Stimulated activated CD4-positive, alpha-beta T cell treated with anti-CD3 and anti-CD28 coated beads, Interleukin-12 subunit alpha, Interleukin-12 subunit beta, amount 100 ng/mL, for 48 hours (primary cell): ENCODE measurements at regions not wholly inside any gene's neighbourhood (a gene's known extent, or its start where the extent isn't known, plus 50 kb on each side); places are given as distances from the start of the nearest gene placed in this dataset.
"Not testable (repeated sequence)": the region's sequence is repeated elsewhere in the genome, so short reads cannot be mapped to it uniquely, and the experiment has no call there.

ENCODE experiments used
- DNase-seq, 3 donors: peaks; one replicate each; pipeline ENCODE4 v3.0.0-alpha.2; 2020; ENCODE audit warnings: low read depth in 2 of 3, low spot score in 1 of 3

DNA sequence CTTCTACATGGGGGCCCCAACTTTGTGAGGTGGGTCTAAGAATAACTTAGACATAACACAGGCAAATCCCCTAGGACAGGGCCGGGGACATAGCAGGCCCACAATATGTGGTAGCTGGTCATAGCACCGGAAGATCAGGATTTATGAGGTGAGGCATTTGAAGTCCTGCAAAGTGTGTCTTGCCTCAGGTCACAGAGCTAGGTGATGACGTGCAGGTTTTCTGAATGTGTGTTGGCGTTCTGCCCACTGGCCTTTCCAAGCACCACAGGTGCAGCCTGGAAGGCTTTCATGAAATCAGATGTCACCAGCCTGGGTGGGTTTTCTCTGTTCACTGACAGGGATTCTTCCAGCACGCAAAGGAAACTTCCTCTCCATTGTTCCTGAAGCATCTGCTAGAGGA is 119.1 kb downstream of the LRATD1 start:
- no peak for DNase-seq

DNA sequence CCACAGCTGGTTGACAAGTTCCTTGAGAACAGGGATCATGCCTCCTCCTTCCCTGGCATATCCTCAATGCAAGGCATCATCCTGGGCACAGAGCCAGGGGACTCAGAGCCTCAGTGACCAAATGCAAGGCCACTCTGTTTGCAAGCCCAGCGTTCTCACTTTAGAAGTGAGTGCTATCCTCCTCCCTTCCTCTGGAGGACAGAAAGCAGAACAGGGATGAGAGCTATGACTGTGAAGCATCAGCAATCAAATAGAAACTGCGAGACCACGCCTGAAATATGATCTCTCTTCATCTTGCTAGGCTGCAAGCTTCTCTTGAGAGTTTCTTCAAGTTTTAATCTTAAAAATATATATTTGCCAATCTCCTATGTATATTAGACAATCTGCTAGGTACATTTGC is 119.8 kb downstream of the LRATD1 start:
- no peak for DNase-seq

DNA sequence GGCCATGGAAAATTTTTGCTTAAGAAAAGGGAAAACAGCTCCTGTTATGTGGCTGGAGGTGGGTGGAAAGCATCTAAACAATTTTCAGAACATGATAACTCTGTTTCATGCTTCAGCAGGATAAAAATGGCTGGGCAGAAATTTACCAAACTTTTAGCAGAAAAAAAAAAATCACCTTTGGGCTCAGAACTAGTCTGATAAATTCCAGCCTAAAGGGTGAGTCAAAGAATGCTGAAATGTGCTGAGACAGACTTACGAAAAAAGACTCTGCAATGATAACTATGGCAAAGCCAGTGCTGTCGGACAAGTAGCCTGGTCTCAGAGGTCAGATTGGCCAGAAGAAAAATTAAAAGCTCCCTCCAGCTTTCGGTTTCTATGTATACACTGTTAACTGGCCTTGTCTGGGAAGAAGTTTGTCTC is 123.6 kb downstream of the LRATD1 start:
- no peak for DNase-seq

DNA sequence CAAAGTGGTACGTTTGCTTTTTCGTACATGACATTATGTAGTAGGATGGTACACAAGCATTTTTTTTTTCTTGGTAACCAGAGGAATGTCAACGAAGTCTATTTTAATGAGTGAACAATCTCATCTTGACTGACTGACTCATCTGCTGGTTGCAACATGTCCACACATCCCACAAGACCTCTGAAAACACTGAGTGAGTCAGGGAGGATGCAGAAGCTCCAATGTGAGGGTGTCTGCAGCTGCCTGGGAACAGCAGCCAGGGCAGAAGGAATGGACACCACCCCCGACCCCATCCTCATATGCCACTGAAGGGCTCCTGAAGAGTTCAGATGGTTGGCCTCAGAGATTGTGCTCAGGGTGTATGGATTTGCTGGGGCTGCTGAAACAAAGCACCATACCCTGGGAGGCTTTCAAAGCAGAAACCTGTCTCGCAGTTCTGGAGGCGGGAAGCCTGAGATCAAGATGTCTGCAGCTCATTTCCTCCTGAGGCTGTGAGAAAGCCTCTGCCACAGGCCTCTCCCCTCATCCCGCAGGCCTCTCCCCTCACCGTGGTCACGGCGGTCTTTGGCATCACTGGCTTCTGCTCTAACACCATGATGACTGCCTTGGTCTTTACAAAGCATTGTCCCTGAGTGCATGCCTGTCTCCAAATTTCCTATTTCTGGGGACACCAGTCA is 124.6 kb downstream of the LRATD1 start:
- DNase-seq: no peak

DNA sequence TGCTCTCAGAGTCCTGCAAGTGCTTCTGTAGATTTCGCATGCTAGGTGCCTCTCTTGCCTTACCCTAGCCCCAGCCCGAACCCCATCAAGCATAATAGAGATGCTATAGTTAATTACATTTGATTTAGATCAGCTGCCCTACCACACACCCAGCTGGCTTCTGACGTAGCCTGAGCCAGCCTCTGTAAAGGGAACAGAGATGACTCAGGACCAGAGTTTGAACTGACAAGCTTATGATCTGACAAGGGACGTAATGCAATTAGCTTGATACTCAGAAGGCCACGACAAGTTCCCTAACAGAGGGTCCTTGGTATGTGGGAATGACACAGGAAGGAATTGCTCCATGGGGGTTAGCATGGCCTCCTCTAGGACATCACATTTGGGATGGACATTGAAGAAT is 126.6 kb downstream of the LRATD1 start:
- DNase-seq: no peak

DNA sequence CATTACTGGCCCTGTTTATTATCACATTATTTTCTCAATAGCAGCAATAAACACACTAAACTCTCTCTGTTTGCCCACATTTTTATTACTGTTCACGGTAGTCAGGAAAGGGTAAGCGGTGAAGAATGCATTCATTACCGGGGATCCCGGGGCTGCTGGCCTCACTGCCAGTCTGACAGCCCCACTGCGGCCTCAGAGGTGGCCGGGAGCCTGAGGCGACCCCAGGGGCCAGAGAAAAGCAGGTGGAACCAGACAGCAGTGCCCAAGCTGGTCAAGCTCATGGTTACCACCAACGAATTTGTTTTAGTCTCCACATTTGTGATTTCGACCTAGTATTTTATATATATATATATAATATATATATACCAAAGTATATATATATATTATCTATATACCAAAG is 127.7 kb downstream of the LRATD1 start:
- no peak for DNase-seq

DNA sequence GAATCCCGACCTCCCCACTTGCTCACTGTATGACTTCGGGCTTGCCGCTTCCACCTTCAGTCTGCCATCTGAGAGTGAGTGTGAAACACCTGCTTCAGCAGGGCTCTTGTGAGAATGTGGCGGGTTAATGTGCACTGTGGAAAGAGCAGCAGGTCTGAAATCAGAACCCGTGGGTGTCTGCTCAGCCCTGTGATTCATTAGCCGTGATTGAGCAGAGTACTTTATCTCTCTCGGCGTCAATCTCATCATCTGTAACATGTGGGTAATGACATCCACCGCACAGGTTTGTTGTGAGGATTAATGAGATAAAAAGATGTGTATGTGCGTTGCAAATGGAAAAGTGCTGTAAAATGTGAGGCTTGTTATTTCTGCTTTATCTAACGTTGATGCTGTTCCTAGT is 128.6 kb downstream of the LRATD1 start:
- no peak for DNase-seq

DNA sequence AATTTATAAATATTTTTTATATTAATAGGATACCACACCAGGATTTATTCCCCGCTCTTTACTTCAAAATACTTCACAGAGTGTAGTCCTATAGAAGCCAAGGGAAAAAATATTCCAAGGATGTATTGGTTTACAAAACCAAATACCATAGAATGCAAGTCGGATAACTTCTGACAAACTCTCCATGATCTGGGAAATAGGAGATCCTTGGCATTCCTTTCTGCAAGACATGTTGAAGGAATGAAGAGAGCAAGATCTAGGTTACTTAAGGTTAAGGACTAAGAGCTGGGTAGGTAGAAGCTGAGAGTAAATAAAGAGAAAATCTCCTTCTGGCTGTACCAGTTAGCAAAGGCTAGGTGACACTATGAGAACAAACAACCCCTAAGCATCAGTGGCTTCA is 141.2 kb downstream of the LRATD1 start:
- no peak for DNase-seq

DNA sequence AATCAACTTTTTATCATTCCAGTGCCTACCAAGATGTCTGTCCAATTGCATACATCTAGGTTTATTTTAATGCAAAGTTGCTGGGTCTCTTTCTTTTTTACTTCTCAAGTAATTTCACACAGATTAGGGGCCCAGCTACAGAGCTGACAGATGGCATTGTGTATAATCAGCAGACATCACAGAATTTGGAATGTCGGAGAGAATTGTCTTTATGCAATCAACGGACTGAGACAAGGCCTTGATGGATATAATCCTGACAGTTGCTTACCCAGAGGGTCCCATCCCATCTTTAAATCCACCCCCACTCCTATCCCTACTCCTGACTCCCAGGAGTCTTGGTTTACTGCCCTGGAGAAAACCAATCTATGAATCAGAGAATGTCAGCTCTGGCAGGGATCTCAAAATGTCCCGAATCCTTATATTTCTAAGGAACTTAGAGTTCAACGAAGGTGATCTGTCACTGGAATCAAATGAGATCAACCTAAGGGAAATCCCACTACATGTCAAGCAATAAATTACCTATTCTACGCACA is 142.0 kb downstream of the LRATD1 start:
- DNase-seq: no peak

DNA sequence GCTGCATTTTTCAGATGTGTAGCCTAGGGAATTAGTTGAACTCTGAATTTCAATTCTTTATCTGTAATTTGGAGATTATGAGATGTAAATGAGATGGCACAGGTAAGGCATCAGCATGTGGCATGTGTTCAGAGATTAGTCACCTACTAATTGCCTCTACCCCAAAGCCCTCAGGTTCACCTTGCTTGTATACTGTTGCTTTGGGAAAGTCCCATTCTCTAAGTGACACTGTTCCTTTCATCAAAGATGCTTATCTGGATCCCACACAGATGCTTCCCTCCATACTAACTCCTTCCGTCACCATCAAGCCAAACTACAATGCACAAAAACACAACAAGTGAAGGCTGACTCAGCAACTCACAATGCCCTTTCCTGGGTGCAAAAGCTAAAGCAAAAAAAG is 143.7 kb downstream of the LRATD1 start:
- DNase-seq: no peak

DNA sequence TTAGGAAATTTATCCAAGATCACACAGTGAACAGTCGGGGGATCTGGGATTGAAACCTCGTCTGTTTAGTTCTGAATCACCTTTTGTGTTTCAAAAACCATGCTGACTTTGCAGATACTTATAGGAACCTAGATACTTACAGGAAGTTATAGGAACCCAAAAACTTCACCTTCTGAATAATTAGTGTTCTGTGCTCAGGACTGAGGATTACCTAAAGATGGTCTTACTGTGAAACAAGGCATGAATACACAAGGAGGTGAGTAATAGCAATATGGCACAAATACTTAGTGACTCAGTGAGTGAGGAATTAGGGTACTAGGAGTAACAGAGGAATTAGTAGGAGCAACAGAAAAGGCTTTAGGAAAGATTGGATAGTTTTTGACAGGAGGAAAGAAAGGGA is 145.5 kb downstream of the LRATD1 start:
- no peak for DNase-seq

DNA sequence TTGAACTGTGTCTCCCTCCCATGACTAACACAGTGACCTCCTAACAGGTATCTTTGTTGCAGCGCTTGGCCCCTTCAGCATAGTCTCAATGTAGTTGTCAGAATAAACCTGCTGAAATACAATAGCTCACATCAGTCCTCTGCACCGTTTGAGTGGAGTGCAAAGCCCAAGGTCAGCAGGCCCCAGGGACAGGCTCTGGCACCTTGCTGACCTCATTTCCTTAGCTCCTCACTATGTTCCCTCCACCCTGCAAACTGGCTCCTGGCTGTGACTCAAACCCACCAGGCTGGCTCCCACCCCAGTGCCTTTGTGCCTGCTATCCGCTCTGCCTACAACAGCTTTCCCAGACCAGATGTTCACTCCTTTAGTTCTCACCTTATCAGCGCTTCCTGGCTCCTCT is 146.7 kb downstream of the LRATD1 start:
- no peak for DNase-seq

DNA sequence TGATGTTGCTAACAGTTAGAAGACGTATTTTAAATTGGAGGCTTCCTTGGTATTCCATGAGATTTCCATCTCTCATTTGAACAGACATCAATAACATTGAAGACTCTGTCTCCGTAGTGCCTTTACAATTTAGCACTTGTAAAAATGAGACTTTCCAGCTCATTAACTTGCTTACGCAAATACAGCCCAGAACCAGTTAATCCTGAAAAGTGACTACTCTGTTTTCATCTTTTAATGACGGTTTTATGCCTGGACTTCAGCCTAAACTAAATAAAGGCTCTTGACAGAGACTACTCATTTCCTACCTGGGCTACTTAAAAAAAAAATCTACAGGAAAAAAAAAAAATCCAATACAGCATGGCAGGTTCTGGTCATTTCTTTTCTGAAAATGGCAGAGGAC is 148.6 kb downstream of the LRATD1 start:
- no peak for DNase-seq

DNA sequence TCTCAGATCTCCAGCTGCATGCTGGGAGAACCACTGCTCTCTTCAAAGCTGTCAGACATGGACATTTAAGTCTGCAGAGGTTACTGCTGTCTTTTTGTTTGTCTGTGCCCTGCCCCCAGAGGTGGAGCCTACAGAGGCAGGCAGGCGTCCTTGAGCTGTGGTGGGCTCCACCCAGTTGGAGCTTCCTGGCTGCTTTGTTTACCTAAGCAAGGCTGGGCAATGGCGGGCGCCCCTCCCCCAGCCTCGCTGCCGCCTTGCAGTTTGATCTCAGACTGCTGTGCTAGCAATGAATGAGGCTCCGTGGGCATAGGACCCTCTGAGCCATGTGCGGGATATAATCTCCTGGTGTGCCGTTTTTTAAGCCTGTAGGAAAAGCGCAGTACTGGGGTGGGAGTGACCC is 156.3 kb downstream of the LRATD1 start:
- not testable (repeated sequence) for DNase-seq

DNA sequence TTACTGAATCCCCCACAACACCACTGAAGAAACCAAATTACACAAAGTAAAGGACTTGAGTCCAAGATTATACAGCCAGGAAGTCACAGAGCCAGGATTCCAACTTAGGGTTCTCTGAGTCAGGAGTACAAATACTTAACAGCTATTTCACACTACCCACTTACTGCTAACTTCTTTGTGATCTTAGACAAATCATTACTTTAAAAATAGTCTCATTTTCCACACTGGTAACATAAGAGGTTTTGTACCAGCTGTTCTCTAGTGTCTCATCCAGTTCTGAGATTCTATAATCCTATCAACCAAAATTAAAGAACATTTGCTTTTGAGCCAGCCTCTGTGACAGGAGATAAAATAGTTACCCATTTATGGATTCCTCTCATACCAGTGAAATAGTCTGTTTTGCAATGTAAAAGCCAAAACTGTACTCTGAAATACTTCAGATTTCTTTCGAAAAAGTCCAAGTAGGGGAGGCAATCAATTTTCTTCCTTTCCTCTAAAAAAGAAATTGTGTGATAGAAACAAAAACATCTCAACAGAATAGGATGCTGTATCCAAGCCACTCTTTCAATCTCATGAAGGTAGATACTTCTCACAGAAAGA is 157.6 kb downstream of the LRATD1 start:
- DNase-seq: no peak

DNA sequence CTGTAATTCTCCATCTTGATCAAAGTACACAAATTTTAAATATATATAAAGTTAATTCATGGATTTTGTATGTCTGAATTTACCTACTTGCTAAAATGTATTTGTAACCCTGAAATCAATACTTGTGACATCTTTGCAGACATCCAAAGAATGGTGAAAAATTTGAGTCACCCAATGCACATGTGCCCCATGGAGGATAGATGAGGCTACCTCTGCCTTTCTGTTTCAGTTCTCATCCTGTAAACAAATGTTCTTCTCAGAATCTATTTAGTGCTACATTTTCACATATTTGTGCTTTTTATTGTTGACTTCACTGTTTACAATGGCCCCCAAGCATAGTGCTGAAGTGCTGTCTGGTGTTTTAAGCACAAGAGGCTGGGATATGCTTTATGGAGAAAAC is 171.5 kb downstream of the LRATD1 start:
- no peak for DNase-seq

DNA sequence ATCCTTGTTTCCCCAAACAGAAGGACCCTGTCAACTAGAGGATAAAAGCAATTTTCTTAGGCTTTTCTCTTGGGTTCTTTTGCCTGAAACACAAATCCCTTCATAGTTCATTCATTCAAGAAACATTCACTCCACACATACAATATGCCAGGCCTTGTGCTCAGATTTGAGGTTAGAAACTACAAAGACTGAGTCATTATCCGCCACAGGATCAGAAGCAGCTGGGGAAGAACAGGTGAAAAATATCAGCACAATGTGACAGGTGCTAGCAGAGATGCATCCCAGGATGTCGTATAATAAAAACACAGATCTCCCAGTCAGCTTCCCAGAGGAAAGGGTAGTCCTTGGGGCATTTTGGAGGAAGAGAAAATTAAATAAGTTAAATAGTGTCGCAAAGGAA is 172.4 kb downstream of the LRATD1 start:
- DNase-seq: no peak

DNA sequence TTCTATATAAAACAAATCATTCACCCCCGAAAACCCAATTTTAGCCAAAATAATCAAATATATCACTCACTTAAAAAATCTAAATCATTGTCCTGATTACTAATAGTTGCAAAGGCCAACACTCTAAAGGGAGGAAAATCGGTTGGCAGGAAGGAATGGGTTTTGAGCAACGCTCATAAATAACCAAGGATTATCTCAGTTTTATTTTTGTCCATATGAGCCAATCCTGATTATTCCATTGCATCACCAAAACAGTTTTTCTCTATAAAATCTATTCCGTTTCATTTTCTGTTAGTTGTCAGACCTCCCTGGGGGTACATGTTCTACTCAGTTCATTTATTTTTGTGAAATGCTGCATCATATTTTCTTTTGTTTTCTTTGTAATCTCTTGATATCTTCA is 174.1 kb downstream of the LRATD1 start:
- no peak for DNase-seq

DNA sequence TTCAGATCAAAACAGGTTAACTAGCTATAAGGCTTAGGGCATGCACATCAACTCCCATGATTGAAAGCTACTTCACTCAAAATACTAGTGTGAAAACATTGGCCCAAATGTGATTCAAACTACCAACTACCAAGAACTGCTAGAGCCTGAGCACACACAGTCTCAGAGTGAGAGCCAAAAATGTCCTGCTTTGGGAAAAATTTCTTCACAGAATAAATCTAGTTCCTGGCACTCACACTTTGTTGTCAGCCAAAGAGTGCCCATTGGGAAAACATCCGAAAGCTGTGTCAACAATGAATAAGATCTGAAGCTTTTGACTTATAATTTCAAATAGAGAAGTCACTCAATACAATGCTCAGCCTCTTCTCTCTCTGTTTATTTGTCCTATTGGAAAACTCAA is 182.7 kb downstream of the LRATD1 start:
- DNase-seq: no peak

DNA sequence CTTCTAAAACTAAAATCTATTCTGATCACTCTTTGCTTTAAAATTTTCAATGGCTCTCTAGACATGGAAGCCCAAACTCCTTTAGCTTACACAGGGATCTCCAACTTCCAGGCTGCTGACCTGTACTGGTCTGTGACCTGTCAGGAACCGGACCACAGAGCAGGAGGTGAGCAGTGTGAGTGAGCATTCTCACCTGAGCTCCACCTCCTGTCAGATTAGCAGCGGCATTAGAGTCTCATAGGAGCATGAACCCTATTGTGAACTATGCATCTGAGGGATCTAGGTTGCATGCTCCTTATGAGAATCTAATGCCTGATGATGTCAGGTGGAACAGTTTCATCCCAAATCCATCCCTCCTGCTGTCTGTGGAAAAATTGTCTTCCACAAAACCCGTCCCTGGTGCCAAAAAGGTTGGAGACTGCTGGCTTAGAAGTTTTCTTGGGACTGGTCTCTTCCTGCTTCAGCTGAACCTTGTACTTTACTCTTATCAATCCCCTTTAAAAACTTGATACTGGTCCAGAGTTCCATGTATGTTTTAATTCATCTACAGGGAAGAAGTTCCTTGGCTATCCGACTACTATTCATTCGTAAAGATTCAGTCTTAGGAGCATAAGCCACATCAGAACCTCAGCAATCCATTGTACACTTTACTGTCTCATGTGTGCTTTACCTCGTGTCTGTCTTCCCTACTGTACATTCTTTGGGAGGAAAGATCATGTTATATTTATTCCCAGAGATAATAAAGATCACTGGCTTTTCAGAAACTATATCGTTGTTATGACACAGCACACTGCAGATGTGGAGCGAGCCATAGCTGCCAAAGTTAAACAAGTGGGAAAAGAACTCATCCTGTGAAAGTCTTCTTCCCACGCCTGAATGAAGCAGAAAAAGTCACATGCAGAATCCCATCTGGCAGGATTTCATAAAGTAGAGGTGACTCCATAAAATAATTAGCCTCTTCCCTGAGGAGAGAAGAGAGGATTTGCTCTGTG is 183.8 kb downstream of the LRATD1 start:
- DNase-seq: no peak

DNA sequence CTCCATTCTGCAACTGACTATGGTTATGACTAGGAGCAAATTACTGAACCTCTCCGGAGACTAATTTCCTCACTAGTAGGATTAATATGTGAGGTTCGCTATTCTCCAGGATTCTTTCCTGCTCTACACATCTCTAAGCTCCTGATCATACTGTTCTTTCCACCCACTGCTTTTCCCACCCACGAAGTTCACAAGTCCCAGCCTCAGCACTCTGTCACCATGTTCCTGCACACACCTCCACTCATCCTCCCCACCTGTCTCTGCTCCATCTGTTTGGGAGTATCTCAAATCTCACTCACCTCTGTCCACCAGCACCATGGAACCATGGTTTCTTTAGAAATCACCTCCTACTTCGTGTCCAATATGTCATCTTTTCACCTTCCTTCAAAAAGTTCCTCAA is 185.3 kb downstream of the LRATD1 start:
- DNase-seq: no peak

DNA sequence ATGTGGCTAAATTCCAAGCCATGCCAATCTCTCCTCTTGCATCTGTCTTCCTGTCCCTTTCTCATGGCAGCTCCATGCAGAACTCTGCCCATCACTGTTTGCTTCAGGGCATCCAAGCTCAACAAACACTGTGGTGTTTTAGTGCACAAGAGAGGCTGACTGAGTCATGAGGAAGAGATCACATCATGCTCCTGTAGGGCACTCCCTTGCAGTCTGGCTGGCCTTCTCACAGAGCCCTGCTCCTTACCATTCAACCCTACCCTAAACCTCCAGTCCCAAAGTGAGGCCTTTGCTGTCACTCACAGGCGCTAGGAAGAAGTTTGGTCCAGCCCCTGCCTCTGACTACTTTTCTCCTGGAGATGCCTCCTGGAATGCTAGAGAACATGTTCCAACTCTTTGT is 194.0 kb downstream of the LRATD1 start:
- DNase-seq: no peak
